Tibial nerve (tissue), 4 donors: ENCODE measurements at regions not wholly inside any gene's neighbourhood (a gene's known extent, or its start where the extent isn't known, plus 50 kb on each side); places are given as distances from the start of the nearest gene placed in this dataset.

Source experiments
- DNase-seq, 2 donors: peaks; one replicate each; pipeline ENCODE4 v3.0.0-alpha.2; 2019; ENCODE audit warnings: low spot score in 2 of 2
- H3K27ac ChIP-seq, 4 donors: fragments of 200-600 bp; sonication (generic) in 3 of 4; one replicate each; pipeline ENCODE4 v1.5.1; 2017 to 2019; ENCODE audit warnings: mild to moderate bottlenecking in 1 of 4
- H3K27me3 ChIP-seq, 2 donors: fragments of 200-600 bp; sonication (generic) in 1 of 2; one replicate each; pipeline versions ENCODE4 v1.5.1 to v1.6.0; 2017 to 2019
- H3K36me3 ChIP-seq, 3 donors: fragments of 200-600 bp; sonication (generic); one replicate each; pipeline ENCODE4 v1.5.1; 2018 to 2019
- H3K4me1 ChIP-seq, 4 donors: fragments of 200-600 bp; sonication (generic) in 3 of 4; one replicate each; pipeline ENCODE4 v1.5.1; 2017 to 2019
- H3K4me3 ChIP-seq, 4 donors: fragments of 200-600 bp; sonication (generic) in 3 of 4; one replicate each; pipeline ENCODE4 v1.5.1; 2017 to 2019; ENCODE audit warnings: mild to moderate bottlenecking in 1 of 4, moderate library complexity in 1 of 4
- H3K9me3 ChIP-seq, 4 donors: fragments of 200-600 bp; sonication (generic) in 3 of 4; one replicate each; pipeline ENCODE4 v1.5.1; 2017 to 2019
- EP300 ChIP-seq, 2 donors: sonication (generic); formaldehyde crosslinking; IDR thresholded peaks; one replicate each; pipeline ENCODE4 v1.6.1; 2017; ENCODE audit warnings: antibody characterized with exemption in 2 of 2, mild to moderate bottlenecking in 1 of 2
- POLR2A ChIP-seq, 2 donors: fragments of 450-650 bp; IDR thresholded peaks; one replicate each; pipeline ENCODE4 v1.6.1; 2017; ENCODE audit warnings: antibody characterized with exemption in 2 of 2, mild to moderate bottlenecking in 2 of 2, moderate library complexity in 2 of 2
- WGBS, 2 donors: methylation state at CpG; one replicate each; pipeline ENCODE4 v1.1.5; 2018; 5-methylcytosine and 5-hydroxymethylcytosine counted together
- TF ChIP-seq, protein P1 (sequence below), 5 experiments: fragments of 200-600 bp in 3 of 5; fragments of 450-650 bp in 2 of 5; sonication (generic) in 3 of 5; IDR thresholded peaks; one replicate each; pipeline ENCODE4 v1.5.1; 2016 to 2019; ENCODE audit warnings: antibody characterized with exemption in 5 of 5, mild to moderate bottlenecking in 3 of 5, moderate library complexity in 2 of 5

DNA sequence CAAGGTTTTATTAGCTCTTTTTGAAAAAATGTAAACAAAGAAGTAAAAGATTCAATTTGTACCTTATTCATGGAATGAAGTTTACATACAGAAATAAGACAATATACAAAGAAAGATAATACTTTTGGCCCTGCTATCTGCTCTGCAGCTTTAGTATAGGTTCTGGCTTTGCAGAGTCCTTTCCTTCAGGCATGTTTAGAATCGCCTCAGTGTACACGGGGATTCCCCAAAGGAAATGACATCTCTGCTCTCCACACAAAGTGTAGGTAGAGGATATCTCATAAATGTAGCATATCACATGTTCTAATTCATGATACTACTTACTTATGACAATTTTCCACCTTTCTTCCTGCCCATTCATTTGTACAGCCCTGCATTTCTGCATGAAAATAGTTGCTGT is 222.6 kb upstream of the DPYD start:
- H3K36me3 ChIP-seq = no peaks in the 10 kb centered on the region
- TF ChIP-seq, protein P1, sequence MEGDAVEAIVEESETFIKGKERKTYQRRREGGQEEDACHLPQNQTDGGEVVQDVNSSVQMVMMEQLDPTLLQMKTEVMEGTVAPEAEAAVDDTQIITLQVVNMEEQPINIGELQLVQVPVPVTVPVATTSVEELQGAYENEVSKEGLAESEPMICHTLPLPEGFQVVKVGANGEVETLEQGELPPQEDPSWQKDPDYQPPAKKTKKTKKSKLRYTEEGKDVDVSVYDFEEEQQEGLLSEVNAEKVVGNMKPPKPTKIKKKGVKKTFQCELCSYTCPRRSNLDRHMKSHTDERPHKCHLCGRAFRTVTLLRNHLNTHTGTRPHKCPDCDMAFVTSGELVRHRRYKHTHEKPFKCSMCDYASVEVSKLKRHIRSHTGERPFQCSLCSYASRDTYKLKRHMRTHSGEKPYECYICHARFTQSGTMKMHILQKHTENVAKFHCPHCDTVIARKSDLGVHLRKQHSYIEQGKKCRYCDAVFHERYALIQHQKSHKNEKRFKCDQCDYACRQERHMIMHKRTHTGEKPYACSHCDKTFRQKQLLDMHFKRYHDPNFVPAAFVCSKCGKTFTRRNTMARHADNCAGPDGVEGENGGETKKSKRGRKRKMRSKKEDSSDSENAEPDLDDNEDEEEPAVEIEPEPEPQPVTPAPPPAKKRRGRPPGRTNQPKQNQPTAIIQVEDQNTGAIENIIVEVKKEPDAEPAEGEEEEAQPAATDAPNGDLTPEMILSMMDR (IDR thresholded peaks at IDR 0.05) = no peak
- TF ChIP-seq POLR2A (IDR thresholded peaks at IDR 0.05) = no peak
- no peak for TF ChIP-seq EP300 (IDR thresholded peaks at IDR 0.05)
- no peaks in the 10 kb centered on the region for H3K4me1 ChIP-seq
- H3K4me3 ChIP-seq = no peak overlapping the region
- 59 to 71% methylated on average over 2 of the region's 2 CpGs for WGBS, 2 donors
- H3K27ac ChIP-seq = no peak overlapping the region
- no peaks in the 10 kb centered on the region for H3K9me3 ChIP-seq
- DNase-seq = no peak
- no peaks in the 10 kb centered on the region for H3K27me3 ChIP-seq

DNA sequence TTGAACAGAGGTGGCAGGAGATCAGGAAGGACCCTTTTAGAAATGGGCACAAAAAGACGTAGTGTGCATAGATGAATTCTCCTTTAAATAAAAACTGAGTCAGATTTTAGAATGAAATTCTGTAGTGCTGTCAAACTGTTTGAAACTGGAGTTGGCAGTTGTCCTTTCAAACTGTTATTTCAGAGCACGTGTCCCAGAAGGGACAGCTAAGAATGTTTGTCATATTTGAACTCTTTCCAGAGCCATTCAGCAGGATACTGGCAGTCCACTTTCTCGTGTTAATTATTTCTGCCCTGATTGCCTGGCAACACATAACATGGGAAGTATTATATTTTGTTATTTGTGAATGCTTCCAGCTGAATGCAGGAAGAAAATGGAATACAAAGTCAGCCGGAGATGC is 212.3 kb upstream of the DPYD start:
- WGBS, 2 donors = 28 to 33% methylated on average over 4 of the region's 4 CpGs
- no peak overlapping the region for H3K4me3 ChIP-seq
- DNase-seq = no peak
- H3K36me3 ChIP-seq = no peaks in the 10 kb centered on the region
- H3K27me3 ChIP-seq = no peaks in the 10 kb centered on the region
- H3K4me1 ChIP-seq = no peaks in the 10 kb centered on the region
- H3K9me3 ChIP-seq = no peaks in the 10 kb centered on the region
- H3K27ac ChIP-seq = no peak overlapping the region
- TF ChIP-seq, protein P1 (IDR thresholded peaks at IDR 0.05) = no peak
- TF ChIP-seq EP300 (IDR thresholded peaks at IDR 0.05) (no peak), POLR2A (IDR thresholded peaks at IDR 0.05) (no peak)

DNA sequence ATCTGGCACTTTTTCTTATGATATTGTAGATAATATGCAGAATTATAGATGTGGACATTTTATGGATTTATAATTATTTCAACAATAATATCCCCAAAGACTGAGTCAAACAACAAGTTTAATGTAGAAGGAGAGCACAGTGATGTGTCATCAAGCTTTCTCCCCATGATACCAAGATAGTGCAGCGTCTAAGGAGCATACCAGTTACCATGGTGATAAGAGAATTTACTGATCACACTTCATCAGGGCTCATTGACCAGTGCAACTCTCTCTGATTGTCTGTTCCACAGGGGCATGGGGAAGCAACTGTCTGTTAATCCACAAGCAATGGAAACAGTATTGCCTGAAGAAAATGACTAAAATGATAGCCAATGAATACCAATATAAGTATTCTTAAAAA is 209.6 kb upstream of the DPYD start:
- DNase-seq = no peak
- H3K36me3 ChIP-seq = no peaks in the 10 kb centered on the region
- H3K4me1 ChIP-seq = no peaks in the 10 kb centered on the region
- no peaks in the 10 kb centered on the region for H3K9me3 ChIP-seq
- 59 to 60% methylated on average over 1 of the region's 1 CpG for WGBS, 2 donors
- no peak overlapping the region for H3K27ac ChIP-seq
- TF ChIP-seq POLR2A (IDR thresholded peaks at IDR 0.05) = no peak
- TF ChIP-seq, protein P1 (IDR thresholded peaks at IDR 0.05) = no peak
- no peak for TF ChIP-seq EP300 (IDR thresholded peaks at IDR 0.05)
- no peak overlapping the region for H3K4me3 ChIP-seq
- no peaks in the 10 kb centered on the region for H3K27me3 ChIP-seq

DNA sequence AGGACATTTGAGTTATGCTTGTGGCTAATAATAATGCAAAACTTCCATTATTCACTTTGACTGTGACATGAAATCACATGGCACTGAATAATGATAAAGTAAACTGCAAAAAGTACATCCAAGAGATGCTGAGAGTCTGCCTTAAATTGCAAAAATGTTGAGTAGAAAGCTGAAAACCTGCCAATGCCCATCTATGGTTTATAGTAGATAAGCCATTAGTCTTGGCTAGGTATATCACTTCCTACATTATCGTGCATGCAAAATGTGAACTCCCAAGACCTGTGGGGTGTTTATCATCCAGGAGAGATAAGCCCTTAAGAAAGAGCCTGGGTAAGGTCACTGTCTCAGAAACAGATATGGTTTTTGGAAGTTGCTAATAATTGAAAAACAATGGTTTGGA is 208.7 kb upstream of the DPYD start:
- Histone ChIP-seq H3K4me3 (no peak overlapping the region), H3K9me3 (no peaks in the 10 kb centered on the region), H3K4me1 (no peaks in the 10 kb centered on the region), H3K36me3 (no peaks in the 10 kb centered on the region), H3K27ac (no peak overlapping the region), H3K27me3 (no peaks in the 10 kb centered on the region)
- DNase-seq = no peak
- TF ChIP-seq, protein P1 (IDR thresholded peaks at IDR 0.05) = no peak
- TF ChIP-seq EP300 (IDR thresholded peaks at IDR 0.05) (no peak), POLR2A (IDR thresholded peaks at IDR 0.05) (no peak)
- WGBS, 2 donors = 84 to 85% methylated on average over 1 of the region's 1 CpG

DNA sequence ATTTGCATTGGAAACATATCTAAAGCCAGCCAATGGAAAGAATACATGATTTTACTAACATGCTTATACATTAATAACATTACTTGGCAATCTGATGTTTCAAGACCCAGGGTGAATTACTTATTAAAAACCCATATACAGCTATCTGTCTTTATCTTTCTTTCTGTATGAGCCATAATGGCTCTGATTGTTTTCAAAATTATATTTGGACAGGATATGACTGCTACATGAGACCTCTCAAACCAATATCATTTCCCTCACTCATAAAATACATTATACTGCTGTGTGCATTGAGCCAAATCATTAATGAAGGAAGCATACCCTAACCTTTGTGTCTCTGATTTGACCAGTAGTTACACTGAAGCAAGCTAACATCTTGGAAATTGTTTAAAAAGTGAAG is 205.9 kb upstream of the DPYD start:
- H3K4me1 ChIP-seq = no peaks in the 10 kb centered on the region
- no peak for DNase-seq
- H3K27me3 ChIP-seq = no peaks in the 10 kb centered on the region
- no peak overlapping the region for H3K27ac ChIP-seq
- TF ChIP-seq, protein P1 (IDR thresholded peaks at IDR 0.05) = no peak
- no peak for TF ChIP-seq POLR2A (IDR thresholded peaks at IDR 0.05)
- TF ChIP-seq EP300 (IDR thresholded peaks at IDR 0.05) = no peak
- no peaks in the 10 kb centered on the region for H3K9me3 ChIP-seq
- no peaks in the 10 kb centered on the region for H3K36me3 ChIP-seq
- H3K4me3 ChIP-seq = no peak overlapping the region
